ENCODE measurements at regions not wholly inside any gene's neighbourhood (a gene's known extent, or its start where the extent isn't known, plus 50 kb on each side); places are given as distances from the start of the nearest gene placed in this dataset.

GRCh38 chr1:4461726-4462290 lies 192.6 kb upstream of the AJAP1 start:
- Histone ChIP-seq H3K36me3 (no peaks in the 10 kb centered on the region), H3K4me3 (no peak overlapping the region), H3K27me3 (peaks cover 0 to 1% (median 0%) of the 10 kb centered on the region in 3 donors), H3K9me3 (peaks cover 0 to 4% (median 1%) of the 10 kb centered on the region in 4 donors), H3K4me1 (no peaks in the 10 kb centered on the region), H3K27ac (no peak overlapping the region)
- intact Hi-C loops (cut with DNase I; ENCODE audit: low total_unique reads), result no loop called here
- 78 to 83% (median 81%) methylated on average over 9 to 14 of the region's 14 CpGs for WGBS, 5 donors
- DNase-seq, result no peak
- TF ChIP-seq POLR2A (IDR thresholded peaks at IDR 0.05) (no peak), EP300 (IDR thresholded peaks at IDR 0.05) (no peak), POLR2AphosphoS5 (IDR thresholded peaks at IDR 0.05) (no peak)
- TF ChIP-seq, protein P1, sequence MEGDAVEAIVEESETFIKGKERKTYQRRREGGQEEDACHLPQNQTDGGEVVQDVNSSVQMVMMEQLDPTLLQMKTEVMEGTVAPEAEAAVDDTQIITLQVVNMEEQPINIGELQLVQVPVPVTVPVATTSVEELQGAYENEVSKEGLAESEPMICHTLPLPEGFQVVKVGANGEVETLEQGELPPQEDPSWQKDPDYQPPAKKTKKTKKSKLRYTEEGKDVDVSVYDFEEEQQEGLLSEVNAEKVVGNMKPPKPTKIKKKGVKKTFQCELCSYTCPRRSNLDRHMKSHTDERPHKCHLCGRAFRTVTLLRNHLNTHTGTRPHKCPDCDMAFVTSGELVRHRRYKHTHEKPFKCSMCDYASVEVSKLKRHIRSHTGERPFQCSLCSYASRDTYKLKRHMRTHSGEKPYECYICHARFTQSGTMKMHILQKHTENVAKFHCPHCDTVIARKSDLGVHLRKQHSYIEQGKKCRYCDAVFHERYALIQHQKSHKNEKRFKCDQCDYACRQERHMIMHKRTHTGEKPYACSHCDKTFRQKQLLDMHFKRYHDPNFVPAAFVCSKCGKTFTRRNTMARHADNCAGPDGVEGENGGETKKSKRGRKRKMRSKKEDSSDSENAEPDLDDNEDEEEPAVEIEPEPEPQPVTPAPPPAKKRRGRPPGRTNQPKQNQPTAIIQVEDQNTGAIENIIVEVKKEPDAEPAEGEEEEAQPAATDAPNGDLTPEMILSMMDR (IDR thresholded peaks at IDR 0.05), result no peak

DNA sequence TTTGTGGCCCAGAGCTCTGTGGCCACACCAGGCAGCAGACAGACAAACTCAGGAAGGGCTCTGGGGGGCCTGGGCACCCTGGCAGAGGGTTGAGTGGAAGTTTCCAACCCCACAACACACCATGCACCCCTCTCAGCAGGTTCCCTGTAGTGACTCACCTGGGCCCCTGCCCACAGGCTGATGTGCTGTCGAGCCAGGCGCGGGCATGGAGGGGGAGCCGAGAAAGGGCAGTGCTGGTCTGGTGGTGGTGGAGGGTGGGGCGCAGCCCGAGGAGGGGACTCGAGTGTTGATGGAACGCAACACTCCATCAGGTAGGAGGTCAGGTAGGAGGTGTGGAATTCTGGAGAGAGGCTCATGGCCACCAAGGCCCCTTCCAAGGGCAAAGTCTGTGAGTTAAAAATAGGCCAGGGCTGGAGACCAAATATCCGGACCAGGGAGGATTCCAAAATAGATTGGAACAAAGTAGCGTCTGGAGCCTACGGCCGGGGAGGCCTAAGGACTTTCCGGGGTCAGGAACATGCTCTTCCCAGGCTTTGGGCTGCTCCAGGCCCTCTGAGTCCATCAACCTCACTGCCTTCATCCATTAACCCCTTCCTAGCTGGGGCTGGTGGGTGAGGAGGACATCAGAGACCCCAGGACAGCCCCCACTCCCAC lies 191.5 kb upstream of the AJAP1 start:
- intact Hi-C loops (cut with DNase I; ENCODE audit: low total_unique reads), result no loop called here
- Histone ChIP-seq H3K9me3 (no peaks in the 10 kb centered on the region), H3K4me1 (no peaks in the 10 kb centered on the region), H3K36me3 (no peaks in the 10 kb centered on the region), H3K4me3 (no peak overlapping the region), H3K27me3 (peaks cover 0 to 9% (median 0%) of the 10 kb centered on the region in 3 donors), H3K27ac (no peak overlapping the region)
- no peak for DNase-seq
- 67 to 78% (median 70%) methylated on average over 13 of the region's 13 CpGs for WGBS, 5 donors
- TF ChIP-seq POLR2AphosphoS5 (IDR thresholded peaks at IDR 0.05) (no peak), EP300 (IDR thresholded peaks at IDR 0.05) (no peak), POLR2A (IDR thresholded peaks at IDR 0.05) (no peak)
- TF ChIP-seq, protein P1 (IDR thresholded peaks at IDR 0.05), result no peak

GRCh38 chr1:4463631-4464030 lies 190.8 kb upstream of the AJAP1 start:
- Histone ChIP-seq H3K36me3 (no peaks in the 10 kb centered on the region), H3K4me1 (no peaks in the 10 kb centered on the region), H3K27me3 (peaks cover 0 to 16% (median 0%) of the 10 kb centered on the region in 3 donors), H3K9me3 (no peaks in the 10 kb centered on the region), H3K27ac (no peak overlapping the region), H3K4me3 (no peak overlapping the region)
- WGBS, 5 donors, result 74 to 87% (median 79%) methylated on average over 9 of the region's 9 CpGs
- TF ChIP-seq POLR2A (IDR thresholded peaks at IDR 0.05), result no peak
- TF ChIP-seq, protein P1 (IDR thresholded peaks at IDR 0.05), result no peak
- no peak for TF ChIP-seq EP300 (IDR thresholded peaks at IDR 0.05)
- no peak for TF ChIP-seq POLR2AphosphoS5 (IDR thresholded peaks at IDR 0.05)
- intact Hi-C loops (cut with DNase I; ENCODE audit: low total_unique reads), result no loop called here
- DNase-seq, result no peak

DNA sequence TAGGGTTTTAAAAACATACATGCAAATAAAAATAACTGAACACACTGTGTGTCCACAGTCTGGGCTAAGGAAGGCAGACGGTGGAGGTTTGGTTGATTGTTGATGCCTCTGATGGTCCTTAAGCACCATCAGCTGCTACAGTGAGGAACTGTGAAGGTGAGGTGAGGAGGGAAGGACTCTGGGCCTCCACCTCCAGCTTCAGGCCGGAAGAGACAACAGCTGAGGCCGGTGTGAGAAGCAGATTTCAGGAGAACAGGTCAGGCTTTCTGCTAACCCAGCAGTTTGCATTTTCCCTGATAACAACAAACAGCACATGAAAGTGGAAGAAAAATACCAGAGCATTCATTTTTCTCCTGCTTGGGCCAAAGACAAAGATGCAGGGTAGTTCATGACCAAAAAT lies 189.9 kb upstream of the AJAP1 start:
- 78 to 86% (median 81%) methylated on average over 3 of the region's 3 CpGs for WGBS, 5 donors
- no peak for DNase-seq
- H3K27ac ChIP-seq, result no peak overlapping the region
- no peak overlapping the region for H3K4me3 ChIP-seq
- TF ChIP-seq EP300 (IDR thresholded peaks at IDR 0.05), result no peak
- TF ChIP-seq, protein P1 (IDR thresholded peaks at IDR 0.05), result no peak
- no peak for TF ChIP-seq POLR2A (IDR thresholded peaks at IDR 0.05)
- TF ChIP-seq POLR2AphosphoS5 (IDR thresholded peaks at IDR 0.05), result no peak
- peaks cover 0 to 18% (median 0%) of the 10 kb centered on the region in 3 donors for H3K27me3 ChIP-seq
- H3K36me3 ChIP-seq, result no peaks in the 10 kb centered on the region
- H3K9me3 ChIP-seq, result no peaks in the 10 kb centered on the region
- intact Hi-C loops (cut with DNase I; ENCODE audit: low total_unique reads), result no loop called here
- no peaks in the 10 kb centered on the region for H3K4me1 ChIP-seq
